Uterus (tissue), 2 donors: ENCODE measurements at regions not wholly inside any gene's neighbourhood (a gene's known extent, or its start where the extent isn't known, plus 50 kb on each side); places are given as distances from the start of the nearest gene placed in this dataset.

Experiments used
- CTCF ChIP-seq, 4 experiments: fragments of 200-600 bp in 2 of 4; fragments of 450-650 bp in 2 of 4; sonication (generic) in 2 of 4; IDR thresholded peaks; one replicate each; pipeline ENCODE4 v1.5.1; 2016 to 2019; ENCODE audit warnings: antibody characterized with exemption in 4 of 4, mild to moderate bottlenecking in 2 of 4, moderate library complexity in 1 of 4
- POLR2A ChIP-seq, 2 donors: fragments of 450-650 bp; IDR thresholded peaks; one replicate each; pipeline ENCODE4 v1.6.1; 2016; ENCODE audit warnings: antibody characterized with exemption in 2 of 2, mild to moderate bottlenecking in 1 of 2, moderate library complexity in 1 of 2

- TF ChIP-seq CTCF (IDR thresholded peaks at IDR 0.05) = no peak
- TF ChIP-seq POLR2A (IDR thresholded peaks at IDR 0.05) = no peak
Measured at GRCh38 chr12:97275256-97275655, 187.3 kb upstream of the RMST start.
